ENCODE measurements at regions not wholly inside any gene's neighbourhood (a gene's known extent, or its start where the extent isn't known, plus 50 kb on each side); places are given as distances from the start of the nearest gene placed in this dataset.

DNA sequence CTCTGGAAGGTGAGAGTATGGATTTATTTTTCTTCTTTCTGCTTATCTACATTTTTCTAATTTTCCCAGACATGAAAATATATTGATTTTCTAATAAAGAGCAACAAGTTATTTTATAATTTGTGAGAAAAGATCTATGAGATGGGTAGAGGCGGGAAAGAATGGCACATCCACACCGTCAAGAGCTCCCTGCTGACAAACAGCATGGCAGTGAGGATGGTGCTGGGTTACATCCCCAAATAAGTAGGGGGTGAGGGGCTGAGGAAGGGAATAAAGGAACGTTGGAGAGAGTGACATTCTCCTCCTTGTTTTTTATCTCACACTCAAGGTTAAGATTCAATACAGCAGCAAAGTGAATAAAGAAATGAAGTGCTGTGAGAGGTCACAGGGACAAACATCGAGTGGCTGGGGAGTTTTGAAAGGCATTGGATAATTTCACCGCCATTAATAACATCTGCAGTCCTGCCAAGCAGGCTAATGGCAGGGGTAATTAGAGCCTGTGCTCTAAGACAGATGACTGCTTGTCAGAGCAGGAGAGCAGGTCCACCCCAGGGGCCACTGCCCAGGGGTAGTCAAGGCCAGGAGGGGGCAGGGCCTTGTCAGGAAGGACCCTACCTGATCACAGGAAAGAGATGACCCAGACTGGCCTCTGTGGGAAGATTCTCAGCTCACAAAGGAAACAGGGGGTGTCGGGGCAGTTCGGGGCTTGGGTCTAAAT lies 323.8 kb downstream of the FBXW7 start:
- no peak for TF ChIP-seq CTCF (IDR thresholded peaks at IDR 0.05; ENCODE audit: borderline replicate concordance, insufficient read depth, low read depth, low read length)

DNA sequence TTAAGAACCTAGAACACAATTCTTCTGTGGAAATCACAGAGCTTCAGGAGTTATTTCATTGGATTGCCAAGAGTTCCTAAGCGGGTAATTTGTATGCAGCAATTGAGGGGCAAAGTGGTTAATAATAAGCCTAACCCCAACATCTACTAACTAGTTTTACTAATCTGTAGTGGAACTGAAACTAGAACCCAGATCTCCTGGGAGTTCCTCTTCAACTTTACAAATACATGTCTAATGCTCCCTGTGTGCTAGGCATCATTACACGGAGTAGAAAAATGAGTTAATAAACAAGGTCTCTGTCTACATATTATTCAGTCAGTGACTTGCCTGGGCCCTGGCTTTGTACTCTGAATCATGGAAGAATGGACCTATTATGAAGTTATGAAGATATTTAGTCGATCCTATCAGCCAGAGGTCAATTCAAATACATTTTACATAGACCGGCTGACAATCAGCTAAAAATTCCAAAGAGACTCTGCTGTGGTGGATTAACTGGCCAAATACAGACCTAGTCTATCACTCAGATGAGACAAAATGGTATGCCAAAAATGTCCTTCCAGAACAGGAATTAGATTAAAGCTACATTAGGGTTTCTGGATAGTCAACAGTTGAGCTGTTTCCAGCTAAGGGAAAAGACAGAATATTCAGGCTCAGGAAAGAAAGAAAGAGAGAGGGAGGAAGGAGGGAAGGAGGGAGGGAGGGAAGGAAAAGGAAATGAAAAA lies 326.0 kb downstream of the FBXW7 start:
- H3K4me3 ChIP-seq (ENCODE audit: low read depth, low read length) = no peak overlapping the region

More for the DNA sequence above, 323.8 kb downstream of the FBXW7 start:
- no peak overlapping the region for H3K4me3 ChIP-seq (ENCODE audit: low read depth, low read length)

GRCh38 chr4:152207378-152207720 lies 328.5 kb downstream of the FBXW7 start:
- TF ChIP-seq CTCF (IDR thresholded peaks at IDR 0.05; ENCODE audit: borderline replicate concordance, insufficient read depth, low read depth, low read length) = no peak
- no peak overlapping the region for H3K4me3 ChIP-seq (ENCODE audit: low read depth, low read length)

More for the DNA sequence above, 326.0 kb downstream of the FBXW7 start:
- TF ChIP-seq CTCF (IDR thresholded peaks at IDR 0.05; ENCODE audit: borderline replicate concordance, insufficient read depth, low read depth, low read length) = no peak

DNA sequence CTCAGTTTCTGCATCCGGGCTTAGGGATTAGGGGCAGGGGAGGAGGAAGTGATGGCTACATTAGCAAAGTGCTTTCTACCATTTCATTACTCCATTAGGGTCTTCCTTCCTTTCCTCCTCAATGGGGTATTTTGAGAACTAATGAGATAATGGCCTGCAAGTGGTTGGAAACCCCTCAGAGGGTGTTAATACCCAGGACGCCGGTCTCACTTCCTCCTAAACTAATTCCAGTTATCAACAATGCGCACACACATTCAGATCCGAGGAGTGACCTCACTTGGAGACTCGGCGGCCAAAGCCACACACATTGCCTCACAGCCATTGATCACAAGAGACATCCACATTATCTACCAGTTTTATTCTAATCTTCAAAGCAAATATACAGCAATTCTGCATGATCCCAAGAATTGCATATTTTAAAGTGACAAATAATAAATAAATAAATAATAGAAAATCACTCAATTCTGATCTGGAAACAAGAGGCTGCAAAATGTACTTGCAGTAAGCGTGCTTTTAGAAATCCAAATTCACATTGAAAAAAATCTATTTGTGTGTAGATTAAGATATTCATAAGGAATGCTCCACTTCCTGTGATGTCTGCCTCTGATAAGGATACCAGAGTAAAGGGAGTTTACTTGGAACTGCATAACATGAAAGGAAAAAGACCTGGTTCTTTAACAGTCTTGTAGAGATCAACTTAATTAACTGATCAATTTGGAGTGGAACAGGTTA lies 329.1 kb downstream of the FBXW7 start:
- H3K4me3 ChIP-seq (ENCODE audit: low read depth, low read length) = no peak overlapping the region
- TF ChIP-seq CTCF (IDR thresholded peaks at IDR 0.05; ENCODE audit: borderline replicate concordance, insufficient read depth, low read depth, low read length) = no peak

DNA sequence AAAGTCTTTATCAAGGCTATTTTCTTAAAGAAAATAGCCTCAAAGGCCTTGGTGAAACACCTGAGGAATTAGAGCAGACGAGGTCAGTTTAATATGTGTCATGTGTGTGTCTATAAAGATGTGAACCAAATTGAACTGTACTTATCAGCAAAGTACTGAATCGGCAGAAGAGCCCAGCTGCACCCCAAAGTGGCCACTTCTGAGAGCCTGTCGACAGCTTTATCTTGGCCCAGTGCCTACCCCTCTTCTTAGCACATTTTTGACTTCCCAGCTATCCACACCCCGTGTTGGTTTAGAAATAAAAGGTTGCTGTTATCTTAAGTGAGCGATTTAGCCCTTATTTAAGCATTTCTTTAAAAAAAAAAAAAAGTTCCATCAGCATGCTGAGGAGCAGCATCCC lies 329.7 kb downstream of the FBXW7 start:
- TF ChIP-seq CTCF (IDR thresholded peaks at IDR 0.05; ENCODE audit: borderline replicate concordance, insufficient read depth, low read depth, low read length) = no peak
- no peak overlapping the region for H3K4me3 ChIP-seq (ENCODE audit: low read depth, low read length)

DNA sequence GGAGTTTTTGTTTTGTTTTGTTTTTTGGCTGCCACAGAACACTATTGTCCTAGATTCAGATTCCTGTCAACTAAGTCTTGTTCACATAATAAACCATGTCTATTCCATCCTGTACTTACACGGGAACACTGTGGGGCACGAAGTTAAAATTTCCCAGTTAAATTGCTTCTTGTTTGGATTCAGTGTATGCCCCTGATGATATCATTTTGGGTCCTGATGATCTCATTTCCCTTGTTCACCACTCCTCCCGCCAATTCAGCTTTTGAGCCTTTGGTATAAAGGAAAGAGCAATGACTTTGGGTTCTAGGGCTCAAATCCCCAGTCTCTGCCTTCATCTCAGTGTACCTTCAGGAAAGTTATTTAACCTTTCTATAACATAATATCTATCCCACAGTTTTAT lies 333.5 kb downstream of the FBXW7 start:
- H3K4me3 ChIP-seq (ENCODE audit: low read depth, low read length) = no peak overlapping the region
- no peak for TF ChIP-seq CTCF (IDR thresholded peaks at IDR 0.05; ENCODE audit: borderline replicate concordance, insufficient read depth, low read depth, low read length)

All from GM12875 (cell line).